Loucy (cell line): ENCODE measurements at regions not wholly inside any gene's neighbourhood (a gene's known extent, or its start where the extent isn't known, plus 50 kb on each side); places are given as distances from the start of the nearest gene placed in this dataset.

Experiments
- EZH2phosphoT487 ChIP-seq: fragments of 200-600 bp; IDR thresholded peaks from 2 replicates; pipeline ENCODE4 v1.6.1; 2018; ENCODE audit warnings: antibody characterized with exemption, mild to moderate bottlenecking, moderate library complexity, borderline replicate concordance
- TF ChIP-seq, protein P1 (sequence below): fragments of 200-600 bp; sonication (generic); conservative IDR thresholded peaks from 2 replicates; pipeline ENCODE4 v1.5.1; 2014; ENCODE audit warnings: mild to moderate bottlenecking, antibody characterized with exemption, low read length

DNA sequence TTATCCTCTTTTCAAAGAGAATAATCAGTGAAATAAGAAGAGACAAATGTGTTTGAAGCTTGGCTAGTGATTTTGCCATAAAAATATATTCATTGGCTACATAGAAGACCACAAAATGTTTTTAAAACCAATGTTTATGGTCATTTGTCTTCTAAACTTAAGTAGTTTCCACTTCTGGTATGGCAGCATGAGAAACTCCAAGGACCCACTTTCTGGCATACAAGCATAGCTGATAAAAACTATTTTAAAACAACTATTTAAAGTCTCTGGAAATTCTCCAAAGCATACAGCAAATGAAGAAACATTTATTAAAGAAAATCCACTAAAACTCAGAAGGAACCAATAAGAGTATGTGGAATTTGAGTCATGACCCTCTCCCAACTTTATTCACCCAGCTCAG, 89.2 kb upstream of the TOMM7 start:
- TF ChIP-seq, protein P1, sequence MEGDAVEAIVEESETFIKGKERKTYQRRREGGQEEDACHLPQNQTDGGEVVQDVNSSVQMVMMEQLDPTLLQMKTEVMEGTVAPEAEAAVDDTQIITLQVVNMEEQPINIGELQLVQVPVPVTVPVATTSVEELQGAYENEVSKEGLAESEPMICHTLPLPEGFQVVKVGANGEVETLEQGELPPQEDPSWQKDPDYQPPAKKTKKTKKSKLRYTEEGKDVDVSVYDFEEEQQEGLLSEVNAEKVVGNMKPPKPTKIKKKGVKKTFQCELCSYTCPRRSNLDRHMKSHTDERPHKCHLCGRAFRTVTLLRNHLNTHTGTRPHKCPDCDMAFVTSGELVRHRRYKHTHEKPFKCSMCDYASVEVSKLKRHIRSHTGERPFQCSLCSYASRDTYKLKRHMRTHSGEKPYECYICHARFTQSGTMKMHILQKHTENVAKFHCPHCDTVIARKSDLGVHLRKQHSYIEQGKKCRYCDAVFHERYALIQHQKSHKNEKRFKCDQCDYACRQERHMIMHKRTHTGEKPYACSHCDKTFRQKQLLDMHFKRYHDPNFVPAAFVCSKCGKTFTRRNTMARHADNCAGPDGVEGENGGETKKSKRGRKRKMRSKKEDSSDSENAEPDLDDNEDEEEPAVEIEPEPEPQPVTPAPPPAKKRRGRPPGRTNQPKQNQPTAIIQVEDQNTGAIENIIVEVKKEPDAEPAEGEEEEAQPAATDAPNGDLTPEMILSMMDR, result no peak
- TF ChIP-seq EZH2phosphoT487, result no peak
